NOMO-1 (cell line): ENCODE measurements at regions not wholly inside any gene's neighbourhood (a gene's known extent, or its start where the extent isn't known, plus 50 kb on each side); places are given as distances from the start of the nearest gene placed in this dataset.

Experiments
- DNase-seq, 2 experiments: peaks; one replicate each; lab custom pipeline; 2025; ENCODE audit not compliant: unreplicated experiment in 2 of 2; lab: John Stamatoyannopoulos, UW

DNA sequence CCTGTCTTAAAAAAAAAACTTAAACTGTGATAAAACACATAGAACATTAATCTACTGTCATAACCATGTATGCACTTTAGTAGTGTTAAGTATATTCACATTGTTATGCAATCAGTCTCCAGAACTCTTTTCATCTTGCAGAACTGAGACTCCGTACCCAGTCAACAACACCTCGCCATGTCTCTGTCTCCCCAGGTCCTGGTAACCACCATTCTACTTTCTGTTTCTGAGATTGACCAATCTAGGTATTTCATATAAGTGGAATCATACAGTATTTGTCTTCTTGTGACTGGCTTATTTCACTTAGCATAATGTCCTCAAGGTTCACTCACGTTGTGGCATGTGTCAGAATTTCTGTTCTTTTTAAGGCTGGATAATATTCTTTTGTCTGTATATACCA lies 290.8 kb upstream of the CXCR4 start:
- no peak for DNase-seq

GRCh38 chr2:136407952-136408318 lies 290.0 kb upstream of the CXCR4 start:
- DNase-seq: no peak

DNA sequence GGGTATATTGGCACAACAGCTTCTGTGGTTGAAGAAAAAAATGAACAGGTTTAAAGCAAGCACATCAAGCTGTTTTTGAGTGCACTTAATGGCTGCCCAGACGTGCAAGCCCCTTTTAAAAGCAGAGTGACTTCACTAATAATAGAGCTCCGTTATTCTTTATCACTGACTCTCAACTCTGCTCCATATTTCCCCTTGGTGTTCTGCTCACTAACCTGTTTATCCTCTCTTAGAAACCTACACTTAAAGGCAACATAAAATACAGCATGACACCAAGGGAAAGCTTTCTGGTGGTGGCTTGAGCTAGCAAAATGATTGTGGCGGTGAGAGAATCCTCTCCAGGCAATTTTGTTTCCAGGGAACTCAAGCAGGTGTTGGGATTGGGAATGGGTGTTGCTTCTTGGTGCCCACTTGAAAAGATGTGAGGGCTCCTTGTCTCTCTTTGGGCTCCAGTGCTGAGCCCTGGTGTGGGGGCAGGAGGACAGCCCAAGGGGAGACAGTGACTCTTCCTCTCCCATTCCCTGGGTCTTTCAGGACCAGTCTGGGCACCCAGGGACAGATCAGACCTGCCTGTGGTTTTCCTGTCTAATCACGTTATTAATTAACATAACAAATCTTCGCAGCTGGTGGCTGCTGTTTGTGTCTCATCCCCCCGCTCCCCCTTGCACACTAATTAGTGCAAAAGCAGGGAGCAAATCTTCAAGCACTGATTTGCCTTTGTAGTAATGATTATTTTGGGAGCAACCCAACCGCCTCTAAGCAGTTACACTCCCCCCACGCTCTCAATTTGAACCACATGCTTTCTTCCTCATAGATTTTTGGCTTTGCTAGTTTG lies 289.4 kb upstream of the CXCR4 start:
- no peak for DNase-seq

GRCh38 chr2:136404925-136405324 lies 287.0 kb upstream of the CXCR4 start:
- no peak for DNase-seq

GRCh38 chr2:136404176-136404575 lies 286.2 kb upstream of the CXCR4 start:
- DNase-seq: no peak

GRCh38 chr2:136402281-136402680 lies 284.3 kb upstream of the CXCR4 start:
- no peak for DNase-seq

- no peak for DNase-seq
Measured at GRCh38 chr2:136399667-136400289, 281.8 kb upstream of the CXCR4 start.

- no peak for DNase-seq
Measured at GRCh38 chr2:136395582-136395981, 277.6 kb upstream of the CXCR4 start.

- no peak for DNase-seq
Measured at GRCh38 chr2:136394136-136395060, 276.4 kb upstream of the CXCR4 start.

GRCh38 chr2:136393514-136393913 lies 275.6 kb upstream of the CXCR4 start:
- peak; percentile 40 to 51 for DNase-seq

GRCh38 chr2:136392897-136393505 lies 275.1 kb upstream of the CXCR4 start:
- no peak for DNase-seq

GRCh38 chr2:136389809-136390208 lies 271.9 kb upstream of the CXCR4 start:
- peak in 1 of 2 experiments; percentile 13 for DNase-seq

DNA sequence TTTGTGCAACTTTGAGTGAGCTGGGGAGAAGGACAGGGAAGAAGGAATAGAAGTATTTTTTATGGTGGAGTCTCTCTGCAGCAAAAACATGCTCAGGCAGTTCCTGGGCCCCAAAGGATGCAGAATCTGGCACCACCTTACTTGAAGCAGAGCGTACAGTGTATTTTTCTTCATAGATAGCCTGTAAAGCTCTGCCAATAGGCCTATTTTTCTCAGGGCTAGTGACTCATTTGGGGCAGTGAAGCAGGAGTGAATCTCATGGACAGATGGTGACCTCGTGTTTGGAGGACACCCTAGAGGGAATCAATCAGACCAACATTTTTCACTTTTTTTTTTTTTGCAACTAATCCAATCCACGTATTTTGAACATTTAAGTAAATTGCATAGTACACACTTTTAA lies 268.1 kb upstream of the CXCR4 start:
- no peak for DNase-seq

DNA sequence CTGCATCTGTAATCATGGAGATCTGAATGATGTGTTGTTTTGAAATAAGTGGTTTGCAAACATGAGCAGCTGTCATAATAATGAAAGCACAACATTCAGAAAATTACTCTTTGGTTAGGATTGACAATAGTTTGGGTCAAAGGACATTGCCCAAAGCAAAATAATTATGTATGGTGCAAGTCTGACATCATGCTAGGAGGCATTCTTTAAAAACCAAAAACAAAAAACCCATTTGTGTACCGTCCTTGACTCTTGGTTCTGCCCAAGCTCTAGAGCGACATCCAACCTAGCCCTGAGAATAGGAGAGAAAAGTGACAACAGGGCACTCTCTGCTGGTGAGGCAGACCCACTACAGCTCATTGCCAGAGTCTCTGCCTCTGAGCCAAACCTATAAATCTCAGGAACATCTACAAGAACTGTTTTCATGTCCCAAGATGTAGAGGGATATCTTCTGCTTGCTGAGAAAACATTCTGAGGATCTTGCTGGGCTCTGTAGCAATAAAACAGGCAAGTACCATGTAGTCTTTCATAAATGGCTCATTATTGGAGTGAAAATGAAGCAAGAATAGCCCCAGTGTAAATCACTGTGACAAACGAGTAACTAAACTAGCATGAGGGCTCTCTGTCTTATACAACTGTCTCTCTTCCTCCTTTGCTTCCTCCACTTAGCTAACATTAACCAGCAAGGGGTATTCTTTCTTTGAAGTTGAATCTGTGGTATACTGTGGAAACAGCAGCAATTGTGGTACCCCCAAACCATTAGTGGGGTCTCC lies 266.8 kb upstream of the CXCR4 start:
- DNase-seq: peak; percentile 70 to 78

DNA sequence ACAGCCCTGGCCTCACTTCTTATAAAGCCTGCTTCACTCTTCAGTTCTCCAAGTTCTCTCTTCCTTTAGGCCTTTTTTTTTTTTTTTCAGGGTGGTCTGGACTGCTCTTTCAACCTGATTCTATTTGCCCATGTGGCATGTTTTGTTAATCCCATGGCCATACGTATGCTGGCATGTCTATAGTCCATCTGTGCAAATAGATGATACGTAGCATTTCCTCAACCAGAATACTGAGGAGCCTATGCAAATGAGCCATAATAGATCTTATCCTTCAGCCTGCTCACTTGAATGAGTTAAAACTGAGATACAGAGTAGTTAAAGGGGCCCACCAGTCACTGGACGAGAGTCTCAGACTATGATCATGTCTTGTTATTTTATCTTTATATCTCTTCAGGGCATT lies 265.2 kb upstream of the CXCR4 start:
- DNase-seq: no peak

- DNase-seq: peak; percentile 70 to 76
Measured at GRCh38 chr2:136381722-136382633, 264.0 kb upstream of the CXCR4 start.

DNA sequence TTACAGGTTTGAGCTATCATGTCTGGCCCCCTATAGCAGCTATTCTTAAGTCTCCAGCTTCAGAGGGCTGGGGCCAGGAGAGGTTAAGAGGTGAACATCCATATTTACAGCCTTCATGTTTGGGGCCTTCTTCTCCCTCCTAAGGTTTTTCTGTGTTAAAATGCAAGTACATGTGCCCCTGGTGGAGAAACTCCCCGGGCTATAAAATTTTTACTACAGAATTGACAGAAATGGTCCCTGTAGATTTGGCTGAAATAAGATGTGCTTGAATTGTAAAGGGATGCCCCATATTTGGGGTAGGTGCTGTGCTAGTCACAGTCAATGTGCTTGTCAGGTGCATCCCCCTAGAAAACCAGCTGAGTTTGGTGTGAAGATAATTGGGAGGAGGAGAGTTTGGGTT lies 263.3 kb upstream of the CXCR4 start:
- no peak for DNase-seq

DNA sequence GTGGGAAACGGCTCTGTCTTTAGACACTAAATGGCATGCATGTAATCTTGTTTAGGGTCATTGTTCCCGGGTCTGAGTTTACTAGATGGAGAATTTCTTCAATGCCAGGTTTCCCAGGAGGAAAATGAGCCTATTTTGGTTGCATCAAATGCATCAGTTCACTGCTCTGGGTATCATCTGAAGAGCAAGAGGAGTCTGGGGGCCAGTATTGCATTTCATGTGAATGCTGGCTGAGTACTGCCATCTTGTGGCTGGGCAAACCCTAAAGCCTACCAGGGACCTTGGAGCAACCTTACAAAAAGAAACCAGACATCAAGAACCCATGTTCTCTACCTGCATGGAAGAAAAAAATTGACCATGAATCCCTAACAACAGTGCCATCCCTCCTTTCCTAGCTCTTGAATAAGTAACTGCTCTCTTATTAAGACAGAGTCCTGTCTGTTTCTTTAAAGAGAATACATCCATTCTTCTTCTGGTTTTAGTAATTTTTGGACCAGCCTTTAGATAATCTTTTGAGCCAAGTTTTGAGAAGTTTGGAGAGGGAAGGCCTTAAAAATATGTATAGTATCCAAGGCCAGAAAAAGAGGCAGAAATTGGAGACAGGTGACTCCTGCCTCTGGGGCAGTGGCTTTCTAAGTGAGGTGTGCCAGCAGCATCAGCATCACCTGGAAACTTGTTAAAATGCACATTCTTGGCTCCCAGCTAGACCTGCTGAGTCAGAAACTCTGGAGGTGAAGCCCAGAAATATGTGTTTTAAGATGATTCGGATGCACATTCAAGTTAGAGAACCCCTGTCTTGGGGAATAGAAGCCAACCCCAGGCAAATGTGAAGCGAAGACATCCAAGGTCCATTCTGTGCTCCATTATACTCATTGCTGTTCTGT lies 261.0 kb upstream of the CXCR4 start:
- DNase-seq: peak; percentile 30 to 75
